H1 (cell line): ENCODE measurements at regions not wholly inside any gene's neighbourhood (a gene's known extent, or its start where the extent isn't known, plus 50 kb on each side); places are given as distances from the start of the nearest gene placed in this dataset.

Source experiments
- POLR2A ChIP-seq, 2 experiments: IDR thresholded peaks; 1 replicate in 1 of 2; 2 replicates in 1 of 2; pipeline ENCODE4 v1.6.1; 2011; ENCODE audit warnings: low read depth in 2 of 2, low read length in 2 of 2, mild to moderate bottlenecking in 2 of 2; ENCODE audit errors: control extremely low read depth in 1 of 2
- TAF1 ChIP-seq: IDR thresholded peaks from 2 replicates; pipeline ENCODE4 v1.6.1; 2011; ENCODE audit warnings: mild to moderate bottlenecking, low read depth, low read length

GRCh38 chr5:36740259-36740898, 134.0 kb downstream of the SLC1A3 start (continued):
- no peak for TF ChIP-seq POLR2A (IDR thresholded peaks at IDR 0.05; ENCODE audit: control extremely low read depth in 1 of 2, low read depth in 2 of 2, low read length in 2 of 2)
- no peak for TF ChIP-seq TAF1
